ENCODE measurements at regions not wholly inside any gene's neighbourhood (a gene's known extent, or its start where the extent isn't known, plus 50 kb on each side); places are given as distances from the start of the nearest gene placed in this dataset.

GRCh38 chr15:93645594-93645993 lies 556.6 kb upstream of the RGMA start (continued):
- TF ChIP-seq CTCF (IDR thresholded peaks at IDR 0.05 in 2 of 3, conservative IDR thresholded peaks at IDR 0.05 in 1 of 3; ENCODE audit: borderline replicate concordance in 1 of 3, insufficient read depth in 1 of 3, low read depth in 2 of 3, low read length in 2 of 3) (no peak), ZFX (IDR thresholded peaks at IDR 0.05) (no peak), ELF1 (IDR thresholded peaks at IDR 0.05; ENCODE audit: borderline replicate concordance, low read depth) (no peak), CEBPB (IDR thresholded peaks at IDR 0.05; ENCODE audit: low read depth) (no peak), FOSL1 (IDR thresholded peaks at IDR 0.05; ENCODE audit: low read depth) (no peak)

GRCh38 chr15:93644595-93644994 lies 555.6 kb upstream of the RGMA start:
- Histone ChIP-seq H3K9ac (ENCODE audit: low read length) (no peak overlapping the region), H3K79me2 (ENCODE audit: insufficient read depth, low read length) (no peaks in the 10 kb centered on the region), H3K4me1 (ENCODE audit: control insufficient read depth in 1 of 2, insufficient read depth in 2 of 2, low read length in 2 of 2) (no peaks in the 10 kb centered on the region), H3K27ac (ENCODE audit: low read depth, low read length) (no peak overlapping the region), H3K36me3 (ENCODE audit: control insufficient read depth in 1 of 2, insufficient read depth in 2 of 2, low read length in 2 of 2) (no peaks in the 10 kb centered on the region), H3K4me2 (ENCODE audit: low read length) (no peak overlapping the region), H3K9me2 (ENCODE audit: insufficient read depth) (no peaks in the 10 kb centered on the region), H3K27me3 (ENCODE audit: insufficient read depth, low read length) (no peaks in the 10 kb centered on the region), H4K20me1 (ENCODE audit: insufficient read depth) (no peaks in the 10 kb centered on the region), H3K4me3 (replicated peaks in 1 of 2; ENCODE audit: low read depth in 1 of 2, low read length in 2 of 2) (no peak overlapping the region), H2AFZ (ENCODE audit: low read depth, low read length, poor library complexity, severe bottlenecking) (no peak overlapping the region), H3K9me3 (ENCODE audit: control insufficient read depth in 1 of 2, insufficient read depth in 1 of 2, low read depth in 1 of 2, low read length in 2 of 2) (peaks cover 0 to 11% of the 10 kb centered on the region in 2 experiments; a peak in 1 of 4 replicates)
- ChIA-PET POLR2A (no interaction called here), RAD21 (ENCODE audit: low non-redundant PET in 1 of 2, low total read pairs in 2 of 2, uncharacterized antibody in 2 of 2, unreplicated experiment in 2 of 2) (no interaction called here), CTCF (no interaction called here)
- BruUV-seq (replicated peaks), result no TSS peak
- DNase-seq (ENCODE audit: low read depth, low spot score) (no peak), ATAC-seq (no peak)
- intact Hi-C loops (cut with micrococcal nuclease), result no loop called here
- TF ChIP-seq FOSL1 (IDR thresholded peaks at IDR 0.05; ENCODE audit: low read depth) (no peak), SIN3A (IDR thresholded peaks at IDR 0.05; ENCODE audit: low read depth) (no peak), EGR1 (IDR thresholded peaks at IDR 0.05; ENCODE audit: low read depth) (no peak), SP1 (IDR thresholded peaks at IDR 0.05; ENCODE audit: low read depth) (no peak), CEBPB (IDR thresholded peaks at IDR 0.05; ENCODE audit: low read depth) (no peak), ZNF274 (IDR thresholded peaks at IDR 0.05; ENCODE audit: low read depth, low read length) (no peak), POLR2AphosphoS5 (IDR thresholded peaks at IDR 0.05; ENCODE audit: low read depth, low read length) (no peak), EZH2phosphoT487 (IDR thresholded peaks at IDR 0.05; ENCODE audit: borderline replicate concordance) (no peak), ZFX (IDR thresholded peaks at IDR 0.05) (no peak), CBX3 (IDR thresholded peaks at IDR 0.05; ENCODE audit: low read depth) (no peak), ZBTB33 (IDR thresholded peaks at IDR 0.05; ENCODE audit: extremely low read depth, insufficient replicate concordance, low read length) (no peak), MAX (IDR thresholded peaks at IDR 0.05) (no peak), CTCF (IDR thresholded peaks at IDR 0.05 in 2 of 3, conservative IDR thresholded peaks at IDR 0.05 in 1 of 3; ENCODE audit: borderline replicate concordance in 1 of 3, insufficient read depth in 1 of 3, low read depth in 2 of 3, low read length in 2 of 3) (no peak), EZH2 (IDR thresholded peaks at IDR 0.05) (no peak), JUND (IDR thresholded peaks at IDR 0.05) (no peak), SRF (IDR thresholded peaks at IDR 0.05; ENCODE audit: low read depth) (no peak)
